Mononuclear cell (primary cell): ENCODE measurements at regions not wholly inside any gene's neighbourhood (a gene's known extent, or its start where the extent isn't known, plus 50 kb on each side); places are given as distances from the start of the nearest gene placed in this dataset.

Experiments used
- H3K27me3 ChIP-seq: 2 replicates; pipeline ENCODE4 v1.6.0; 2011; ENCODE audit warnings: low read length, control low read depth; ENCODE audit not compliant: insufficient read depth
- H3K4me1 ChIP-seq: 2 replicates; pipeline ENCODE4 v1.5.1; 2011; ENCODE audit warnings: mild to moderate bottlenecking, low read length, control low read depth; ENCODE audit not compliant: insufficient read depth
- H3K4me3 ChIP-seq: 2 replicates; pipeline ENCODE4 v1.5.1; 2011; ENCODE audit warnings: mild to moderate bottlenecking, low read length, moderate library complexity
- H3K9me3 ChIP-seq: 2 replicates; pipeline ENCODE4 v1.5.1; 2011; ENCODE audit warnings: low read depth, mild to moderate bottlenecking, control low read depth, low read length

DNA sequence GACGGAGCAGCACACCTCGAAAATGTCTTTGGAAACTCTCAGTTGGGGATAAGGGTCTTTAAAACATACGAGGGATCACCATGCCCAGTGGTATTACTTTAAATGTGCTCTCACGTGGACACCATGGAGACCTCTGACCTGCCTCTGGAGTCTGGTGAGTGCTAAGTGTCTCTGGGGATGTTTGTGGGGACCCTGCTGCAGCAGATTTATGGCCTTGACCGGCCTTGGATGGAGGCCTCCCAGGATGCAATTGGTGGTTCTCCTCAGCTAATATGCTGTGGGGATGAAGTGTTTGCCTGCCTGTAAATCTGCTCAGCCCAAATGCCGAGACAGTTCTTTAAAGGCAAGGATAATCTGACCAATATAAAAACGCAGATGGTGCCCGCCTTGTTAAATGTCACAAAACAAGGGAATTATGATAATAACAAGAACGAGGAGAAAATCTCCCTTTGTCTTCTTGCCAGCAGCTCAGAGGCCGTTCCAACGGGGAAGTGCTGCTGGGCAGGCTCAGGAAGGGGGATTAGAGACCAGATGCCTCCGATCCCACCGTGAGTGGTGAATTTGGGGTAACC is 154.4 kb downstream of the ABCC12 start:
- Histone ChIP-seq H3K4me1 (no peaks in the 10 kb centered on the region), H3K9me3 (no peaks in the 10 kb centered on the region), H3K4me3 (no peak overlapping the region), H3K27me3 (no peaks in the 10 kb centered on the region)

DNA sequence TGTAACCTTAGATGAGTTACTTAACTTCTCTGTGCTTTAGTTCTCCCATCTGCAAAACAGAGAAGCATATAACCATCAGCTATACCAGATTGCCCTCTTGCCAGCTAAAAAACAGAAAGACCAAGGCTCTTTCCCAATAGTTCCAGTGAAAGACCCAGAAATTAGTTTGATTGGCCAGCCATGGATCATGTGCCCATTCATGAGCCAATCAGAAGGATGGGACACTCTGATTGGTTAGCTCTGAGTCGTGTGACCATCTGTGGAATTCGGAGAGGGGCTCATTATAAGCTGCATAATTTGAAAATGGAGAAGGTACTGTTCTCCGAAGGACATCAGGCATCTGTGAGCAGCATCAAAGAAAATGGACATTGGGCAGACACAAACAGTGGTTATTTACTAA is 155.2 kb downstream of the ABCC12 start:
- H3K27me3 ChIP-seq = no peaks in the 10 kb centered on the region
- H3K9me3 ChIP-seq = no peaks in the 10 kb centered on the region
- no peaks in the 10 kb centered on the region for H3K4me1 ChIP-seq
- no peak overlapping the region for H3K4me3 ChIP-seq

DNA sequence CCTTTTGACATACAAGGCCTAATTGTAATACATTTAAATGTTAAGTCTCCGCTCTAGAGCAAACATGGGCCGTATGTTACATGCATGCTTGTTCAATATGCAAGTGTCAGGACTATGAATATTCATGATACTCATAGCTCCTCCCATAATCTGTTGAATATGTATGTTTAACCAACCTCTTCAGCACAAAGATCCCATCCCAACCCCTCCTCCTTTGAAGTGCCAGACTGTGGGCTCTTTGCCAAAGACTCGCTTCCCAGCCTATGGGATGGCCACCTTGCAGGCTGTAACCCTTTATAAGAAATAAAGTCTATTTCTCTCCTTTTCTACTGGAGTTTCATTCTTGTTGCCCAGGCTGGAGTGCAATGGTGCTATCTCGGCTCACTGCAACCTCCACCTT is 156.2 kb downstream of the ABCC12 start:
- H3K27me3 ChIP-seq = no peaks in the 10 kb centered on the region
- H3K9me3 ChIP-seq = no peaks in the 10 kb centered on the region
- H3K4me3 ChIP-seq = no peak overlapping the region
- H3K4me1 ChIP-seq = no peaks in the 10 kb centered on the region

DNA sequence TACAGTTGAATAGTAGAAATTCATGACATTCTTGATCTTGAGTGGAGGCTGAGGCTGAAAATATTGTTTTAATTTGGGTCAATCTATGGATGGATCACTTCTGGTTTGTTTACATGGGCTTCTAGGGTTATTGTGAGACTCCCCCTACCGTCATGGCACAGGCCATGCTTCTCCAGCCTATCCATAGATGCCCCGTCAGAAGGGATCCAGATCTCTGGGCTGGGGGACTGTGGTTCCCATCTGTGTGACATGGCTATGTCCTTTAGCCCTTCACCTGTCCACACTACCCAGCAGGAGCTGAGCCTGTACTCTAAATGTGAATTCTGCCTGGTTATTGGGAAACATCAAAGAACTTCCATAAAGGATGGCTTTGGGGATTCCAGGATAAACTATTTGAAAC is 160.4 kb downstream of the ABCC12 start:
- no peaks in the 10 kb centered on the region for H3K4me1 ChIP-seq
- H3K27me3 ChIP-seq = no peaks in the 10 kb centered on the region
- no peak overlapping the region for H3K4me3 ChIP-seq
- H3K9me3 ChIP-seq = no peaks in the 10 kb centered on the region

DNA sequence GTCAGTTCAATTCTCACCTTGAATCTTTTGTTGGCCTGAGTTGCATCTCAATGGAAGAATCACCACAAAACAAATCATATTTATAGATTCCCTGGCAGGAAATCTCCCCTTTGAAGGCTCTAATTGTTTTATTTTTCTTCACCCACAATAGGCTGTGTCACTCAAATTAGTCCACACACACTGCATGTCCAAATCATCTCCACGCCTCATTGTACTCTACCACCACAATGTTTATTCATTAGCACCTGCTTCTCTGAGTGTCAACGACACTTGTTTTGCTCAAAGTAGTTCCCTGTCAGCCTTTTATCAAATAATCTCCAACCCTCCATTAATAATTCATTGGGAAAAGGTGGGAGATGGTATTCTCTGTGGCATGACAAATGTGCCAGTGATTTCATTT is 164.3 kb downstream of the ABCC12 start:
- Histone ChIP-seq H3K4me1 (no peaks in the 10 kb centered on the region), H3K27me3 (no peaks in the 10 kb centered on the region), H3K9me3 (no peaks in the 10 kb centered on the region), H3K4me3 (no peak overlapping the region)

DNA sequence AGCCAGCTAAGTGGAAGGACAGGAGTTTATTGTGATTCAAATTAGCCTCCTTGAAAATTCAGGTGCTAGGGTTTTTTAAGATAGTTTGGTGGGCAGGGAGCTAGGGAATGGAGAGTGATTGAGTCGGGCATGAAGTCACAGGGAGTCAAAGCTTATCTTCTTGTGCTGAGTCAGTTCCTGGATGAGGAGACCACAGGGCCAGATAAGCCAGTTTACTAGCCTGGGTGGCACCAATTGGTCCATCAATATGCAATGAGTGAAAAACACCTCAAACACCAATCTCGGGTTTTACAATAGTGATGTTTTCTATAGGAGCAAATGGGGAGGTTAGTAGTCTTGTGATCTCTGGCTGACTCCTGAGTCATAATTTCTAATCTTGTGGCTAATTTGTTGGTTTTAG is 165.1 kb downstream of the ABCC12 start:
- H3K9me3 ChIP-seq = no peaks in the 10 kb centered on the region
- no peak overlapping the region for H3K4me3 ChIP-seq
- H3K27me3 ChIP-seq = no peaks in the 10 kb centered on the region
- H3K4me1 ChIP-seq = no peaks in the 10 kb centered on the region

DNA sequence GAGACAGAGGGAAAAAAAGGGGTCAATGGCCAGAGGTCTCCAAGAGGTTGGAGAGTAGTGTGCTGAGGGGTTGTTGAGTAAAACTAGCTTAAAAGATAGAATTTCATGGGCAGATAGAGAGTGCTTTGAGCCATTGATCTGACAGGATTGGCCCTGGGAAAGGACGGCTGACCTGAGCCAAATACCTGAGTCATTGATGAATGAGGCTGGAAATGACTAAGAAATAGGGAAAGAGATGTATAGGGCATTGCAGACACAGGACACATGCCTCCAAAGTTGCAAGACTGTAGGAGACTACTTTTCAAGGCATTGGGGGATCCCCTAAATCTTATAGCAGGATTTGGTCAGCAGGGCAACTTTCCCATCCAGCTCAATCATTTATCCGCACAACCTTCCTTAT is 168.7 kb downstream of the ABCC12 start:
- Histone ChIP-seq H3K27me3 (no peaks in the 10 kb centered on the region), H3K4me3 (no peak overlapping the region), H3K4me1 (no peaks in the 10 kb centered on the region), H3K9me3 (no peaks in the 10 kb centered on the region)

DNA sequence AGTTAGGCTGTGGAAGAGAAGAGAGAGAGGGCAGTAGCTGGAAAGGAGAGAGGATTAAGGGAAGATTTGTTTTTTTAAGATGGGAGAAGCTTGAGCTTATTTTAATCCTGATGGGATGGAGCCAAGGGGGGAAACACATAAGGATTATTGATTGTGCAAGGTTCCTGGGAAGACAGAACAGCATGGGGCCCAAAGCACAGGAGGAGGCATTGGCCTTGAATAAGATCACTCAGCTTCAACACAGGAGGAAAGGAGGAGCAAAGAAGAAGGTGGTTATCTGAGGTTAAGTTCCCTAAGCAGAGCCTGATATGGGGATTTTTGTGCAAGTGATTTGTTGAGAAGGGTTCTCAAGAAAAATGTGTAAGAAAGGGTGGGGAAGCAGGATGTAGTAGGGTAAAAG is 169.8 kb downstream of the ABCC12 start:
- Histone ChIP-seq H3K9me3 (no peaks in the 10 kb centered on the region), H3K27me3 (no peaks in the 10 kb centered on the region), H3K4me3 (no peak overlapping the region), H3K4me1 (no peaks in the 10 kb centered on the region)

DNA sequence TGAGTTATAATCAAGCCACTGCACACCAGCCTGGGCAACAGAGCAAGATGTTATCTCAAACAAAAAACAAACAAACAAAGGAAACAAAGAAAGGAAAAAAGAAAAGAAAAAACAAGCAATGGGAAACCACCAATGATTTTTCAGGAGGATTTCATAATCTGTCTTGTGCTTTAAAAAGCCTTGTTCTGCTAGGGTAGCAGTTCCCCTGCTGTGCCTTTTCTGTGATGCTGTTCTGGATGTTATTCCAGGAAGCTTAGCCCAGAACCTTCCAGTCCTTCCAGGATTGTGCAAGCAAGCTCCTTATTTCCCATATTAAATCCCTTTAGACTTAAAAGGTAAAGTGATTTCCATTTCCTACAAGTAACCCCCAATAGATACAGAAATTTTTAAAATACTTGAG is 171.1 kb downstream of the ABCC12 start:
- no peaks in the 10 kb centered on the region for H3K4me1 ChIP-seq
- no peaks in the 10 kb centered on the region for H3K9me3 ChIP-seq
- H3K27me3 ChIP-seq = no peaks in the 10 kb centered on the region
- no peak overlapping the region for H3K4me3 ChIP-seq

- Histone ChIP-seq H3K27me3 (no peaks in the 10 kb centered on the region), H3K4me3 (no peak overlapping the region), H3K9me3 (no peaks in the 10 kb centered on the region), H3K4me1 (no peaks in the 10 kb centered on the region)
Measured at GRCh38 chr16:47983999-47984580, 171.7 kb downstream of the ABCC12 start.

- H3K4me3 ChIP-seq = no peak overlapping the region
- H3K9me3 ChIP-seq = no peaks in the 10 kb centered on the region
- H3K27me3 ChIP-seq = no peaks in the 10 kb centered on the region
- H3K4me1 ChIP-seq = no peaks in the 10 kb centered on the region
Measured at GRCh38 chr16:47980212-47980611, 175.6 kb downstream of the ABCC12 start.

DNA sequence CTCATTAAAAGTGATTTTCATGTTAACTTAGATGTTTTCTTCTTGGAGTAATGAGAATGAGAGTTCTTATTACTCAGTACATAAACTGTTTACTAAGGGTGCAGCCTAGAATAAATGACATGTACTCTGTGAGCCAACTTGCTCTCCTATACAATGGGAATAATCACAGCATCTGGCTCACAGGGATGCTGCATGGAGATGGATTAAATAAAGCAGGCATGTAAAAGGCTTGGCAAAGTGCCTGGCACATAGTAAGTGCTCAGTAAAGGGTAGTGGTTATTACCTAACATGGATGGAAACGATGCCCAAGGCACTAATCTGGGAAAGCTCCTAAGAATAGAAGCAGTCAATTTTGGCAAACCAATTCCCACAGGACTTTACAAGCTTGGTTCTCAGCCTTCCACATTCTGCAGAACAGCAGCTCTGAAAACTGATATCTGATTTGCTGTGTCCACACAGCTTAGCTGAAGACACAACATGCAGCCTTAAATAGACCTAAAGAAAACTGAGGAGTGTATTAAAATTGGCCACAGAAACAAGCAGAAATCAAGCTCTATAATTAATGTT is 176.1 kb downstream of the ABCC12 start:
- H3K9me3 ChIP-seq = no peaks in the 10 kb centered on the region
- H3K4me3 ChIP-seq = no peak overlapping the region
- no peaks in the 10 kb centered on the region for H3K27me3 ChIP-seq
- H3K4me1 ChIP-seq = no peaks in the 10 kb centered on the region

- Histone ChIP-seq H3K9me3 (no peaks in the 10 kb centered on the region), H3K27me3 (no peaks in the 10 kb centered on the region), H3K4me1 (no peaks in the 10 kb centered on the region), H3K4me3 (no peak overlapping the region)
Measured at GRCh38 chr16:47979164-47979520, 176.7 kb downstream of the ABCC12 start.

DNA sequence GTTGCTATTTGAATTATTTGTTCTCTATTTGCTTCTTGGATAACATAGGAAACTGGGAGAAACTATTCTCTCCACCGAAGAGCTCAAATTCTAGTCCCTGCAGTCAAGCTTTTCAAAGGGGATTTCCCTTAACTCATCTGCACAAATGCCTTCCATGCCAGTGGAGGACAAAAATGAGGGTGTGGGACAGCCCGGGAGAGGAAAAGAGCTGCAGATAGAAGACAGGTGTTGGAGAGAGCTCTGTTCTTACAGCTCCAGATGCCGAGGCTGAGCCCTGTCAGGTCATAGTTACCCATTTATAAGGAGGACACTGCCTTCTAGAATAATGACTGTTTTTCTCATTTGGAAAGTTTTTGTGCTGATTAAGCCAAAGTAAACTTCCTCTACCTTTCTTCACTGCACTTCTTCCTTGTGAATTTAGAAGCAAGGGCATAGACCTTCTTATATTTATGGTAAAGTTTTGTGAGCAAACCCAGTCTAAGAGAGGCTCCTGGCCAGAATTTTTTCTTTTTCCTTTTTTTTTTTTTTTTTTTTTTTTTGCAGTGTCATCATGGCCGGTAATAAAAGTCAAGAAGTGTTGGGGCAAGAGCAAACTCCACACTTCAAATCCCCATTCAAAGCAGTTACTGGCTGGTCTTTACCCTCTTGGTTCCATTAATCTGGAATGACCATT is 177.2 kb downstream of the ABCC12 start:
- H3K9me3 ChIP-seq = no peaks in the 10 kb centered on the region
- no peak overlapping the region for H3K4me3 ChIP-seq
- H3K27me3 ChIP-seq = no peaks in the 10 kb centered on the region
- H3K4me1 ChIP-seq = no peaks in the 10 kb centered on the region

DNA sequence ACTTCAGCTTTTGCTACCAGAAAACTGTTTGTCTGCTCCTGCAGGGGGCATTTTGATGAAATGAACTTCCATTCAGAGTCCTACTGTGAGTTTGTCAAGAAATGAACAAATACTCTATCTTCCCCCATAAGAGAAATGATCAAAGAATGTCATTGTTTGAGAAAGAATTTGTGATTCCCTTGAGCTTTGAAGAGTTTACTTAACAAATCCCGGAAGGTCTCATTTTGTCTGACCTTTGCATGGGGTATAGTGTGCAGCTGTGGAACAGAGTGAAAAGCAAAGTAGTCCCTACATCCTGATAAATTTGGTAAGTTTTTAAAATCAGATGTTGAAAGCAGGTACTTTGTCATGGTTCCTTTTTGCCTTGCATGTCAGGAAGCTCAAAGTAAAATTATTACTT is 178.0 kb downstream of the ABCC12 start:
- H3K27me3 ChIP-seq = no peaks in the 10 kb centered on the region
- no peak overlapping the region for H3K4me3 ChIP-seq
- H3K9me3 ChIP-seq = no peaks in the 10 kb centered on the region

More for the DNA sequence above, 178.0 kb downstream of the ABCC12 start:
- no peaks in the 10 kb centered on the region for H3K4me1 ChIP-seq
